A172 (cell line): ENCODE measurements at regions not wholly inside any gene's neighbourhood (a gene's known extent, or its start where the extent isn't known, plus 50 kb on each side); places are given as distances from the start of the nearest gene placed in this dataset.
"Not testable (repeated sequence)": the region's sequence is repeated elsewhere in the genome, so short reads cannot be mapped to it uniquely, and the experiment has no call there.

Experiments used
- DNase-seq: peaks from one replicate; pipeline ENCODE4 v3.0.0-alpha.2; 2015; ENCODE audit warnings: low spot score

- no peak for DNase-seq
Observed at GRCh38 chr5:97544240-97544639, 361.2 kb upstream of the RIOK2 start.

GRCh38 chr5:97544678-97545077, 361.6 kb upstream of the RIOK2 start:
- peak; percentile 12 for DNase-seq

- DNase-seq: no peak
Observed at GRCh38 chr5:97545446-97545845, 362.4 kb upstream of the RIOK2 start.

- no peak for DNase-seq
Observed at GRCh38 chr5:97545886-97546535, 363.0 kb upstream of the RIOK2 start.

- no peak for DNase-seq
Observed at GRCh38 chr5:97547430-97547829, 364.4 kb upstream of the RIOK2 start.

- no peak for DNase-seq
Observed at GRCh38 chr5:97547999-97548738, 365.1 kb upstream of the RIOK2 start.

GRCh38 chr5:97548739-97549080, 365.7 kb upstream of the RIOK2 start:
- DNase-seq: no peak

GRCh38 chr5:97549496-97549895, 366.4 kb upstream of the RIOK2 start:
- DNase-seq: no peak

GRCh38 chr5:97550164-97550563, 367.1 kb upstream of the RIOK2 start:
- peak; percentile 64 for DNase-seq

GRCh38 chr5:97550818-97551217, 367.8 kb upstream of the RIOK2 start:
- DNase-seq: no peak

GRCh38 chr5:97553604-97554452, 370.8 kb upstream of the RIOK2 start:
- peak; percentile 59 for DNase-seq

- DNase-seq: peak; percentile 22
Observed at GRCh38 chr5:97554977-97555643, 372.1 kb upstream of the RIOK2 start.

GRCh38 chr5:97555644-97555981, 372.6 kb upstream of the RIOK2 start:
- DNase-seq: no peak

- no peak for DNase-seq
Observed at GRCh38 chr5:97559827-97560598, 377.0 kb upstream of the RIOK2 start.

- no peak for DNase-seq
Observed at GRCh38 chr5:97560599-97560993, 377.5 kb upstream of the RIOK2 start.

- DNase-seq: no peak
Observed at GRCh38 chr5:97563050-97563657, 380.1 kb upstream of the RIOK2 start.

- no peak for DNase-seq
Observed at GRCh38 chr5:97568382-97568781, 385.3 kb upstream of the RIOK2 start.

- DNase-seq: no peak
Observed at GRCh38 chr5:97570242-97570641, 387.2 kb upstream of the RIOK2 start.

- DNase-seq: no peak
Observed at GRCh38 chr5:97575322-97575721, 392.3 kb upstream of the RIOK2 start.

GRCh38 chr5:97576956-97577355, 393.9 kb upstream of the RIOK2 start:
- no peak for DNase-seq

- not testable (repeated sequence) for DNase-seq
Observed at GRCh38 chr5:97579977-97580376, 396.9 kb upstream of the RIOK2 start.
